Panc1 (cell line): ENCODE measurements at regions not wholly inside any gene's neighbourhood (a gene's known extent, or its start where the extent isn't known, plus 50 kb on each side); places are given as distances from the start of the nearest gene placed in this dataset.
"Not testable (repeated sequence)": the region's sequence is repeated elsewhere in the genome, so short reads cannot be mapped to it uniquely, and the experiment has no call there.

Source experiments
- ATAC-seq: fragments of 200-7000 bp; cut with Tn5 transposase; 2 replicates; pipeline ENCODE4 v1.9.1; 2020; ENCODE audit warnings: mild to moderate bottlenecking, moderate library complexity
- BruUV-seq: library from RNA; stranded (reverse); fragments of 400-500 nt; replicated peaks from 2 replicates; lab custom pipeline; 2021; lab: Mats Ljungman, UMichigan
- CTCF ChIA-PET: fragments of 300-600 bp; sonication (Branson Sonifier 250); formaldehyde crosslinking; loops from one replicate; lab custom pipeline; 2022; ENCODE audit warnings: antibody characterized with exemption; lab: Charles Lee
- POLR2A ChIA-PET: fragments of 300-600 bp; sonication (Branson Sonifier 250); formaldehyde crosslinking; loops from one replicate; lab custom pipeline; 2022; ENCODE audit warnings: antibody characterized with exemption; lab: Charles Lee
- DNase-seq: peaks from one replicate; pipeline ENCODE4 v3.0.0-alpha.2; 2010; ENCODE audit warnings: low read depth, low spot score
- H3K27ac ChIP-seq: 2 replicates; pipeline ENCODE4 v1.5.1; 2011; ENCODE audit warnings: mild to moderate bottlenecking, low read length, inconsistent platforms
- H3K27me3 ChIP-seq: fragments of 200-500 bp; sonication (Bioruptor generic); 2 replicates; pipeline ENCODE4 v1.6.0; 2014; ENCODE audit warnings: low read length, inconsistent platforms; ENCODE audit not compliant: control insufficient read depth, insufficient read depth
- H3K36me3 ChIP-seq: fragments of 200-500 bp; sonication (Bioruptor generic); 2 replicates; pipeline ENCODE4 v1.5.1; 2014; ENCODE audit warnings: inconsistent platforms, mild to moderate bottlenecking, low read length, moderate library complexity; ENCODE audit not compliant: control insufficient read depth, insufficient read depth
- H3K4me1 ChIP-seq: 2 replicates; pipeline ENCODE4 v1.5.1; 2011; ENCODE audit warnings: inconsistent platforms, mild to moderate bottlenecking, low read length, moderate library complexity; ENCODE audit not compliant: control insufficient read depth, insufficient read depth
- H3K4me3 ChIP-seq, 2 experiments: 2 replicates each; pipeline ENCODE4 v1.5.1; 2011 to 2012; ENCODE audit warnings: low read depth in 2 of 2, low read length in 2 of 2, mild to moderate bottlenecking in 2 of 2, inconsistent platforms in 1 of 2, moderate library complexity in 1 of 2
- H3K9me3 ChIP-seq: fragments of 200-500 bp; sonication (Bioruptor generic); 2 replicates; pipeline ENCODE4 v1.5.1; 2014; ENCODE audit warnings: low read depth, mild to moderate bottlenecking, inconsistent platforms, low read length, moderate library complexity; ENCODE audit not compliant: control insufficient read depth, insufficient read depth
- CTCF ChIP-seq: fragments of 450-650 bp; IDR thresholded peaks from 2 replicates; pipeline ENCODE4 v1.5.1; 2017; ENCODE audit warnings: mild to moderate bottlenecking
- POLR2AphosphoS5 ChIP-seq: IDR thresholded peaks from 2 replicates; pipeline ENCODE4 v1.6.1; 2012; ENCODE audit warnings: mild to moderate bottlenecking, low read depth, low read length, moderate library complexity
- REST ChIP-seq, 2 experiments: IDR thresholded peaks; 2 replicates each; pipeline ENCODE4 v1.6.1; 2011 to 2012; ENCODE audit warnings: low read depth in 2 of 2, control low read depth in 1 of 2, low read length in 1 of 2, mild to moderate bottlenecking in 1 of 2, moderate library complexity in 1 of 2; ENCODE audit not compliant: insufficient read depth in 1 of 2
- SIN3A ChIP-seq: IDR thresholded peaks from 2 replicates; pipeline ENCODE4 v1.6.1; 2012; ENCODE audit warnings: low read depth, mild to moderate bottlenecking, low read length, moderate library complexity, borderline replicate concordance; ENCODE audit not compliant: insufficient read depth
- TCF7L2 ChIP-seq: IDR thresholded peaks from 2 replicates; pipeline ENCODE4 v1.6.1; 2011; ENCODE audit warnings: mild to moderate bottlenecking, low read depth, low read length, inconsistent platforms
- in situ Hi-C: cut with HindIII; loops from 2 replicates; pipeline ENCODE4 v1.10.0; 2016; ENCODE audit warnings: low sequenced_read_pairs, low pct_unique_long_range_greater_than_20kb
- intact Hi-C: fragments of 100-400 bp; cut with micrococcal nuclease; formaldehyde crosslinking; loops from one replicate; pipeline ENCODE4 v1.10.0; 2022; ENCODE audit not compliant: unreplicated experiment

GRCh38 chr11:97007283-97007682, 617.5 kb downstream of the JRKL start:
- intact Hi-C loops (no loop called here), in situ Hi-C loops (no loop called here)
- ChIA-PET CTCF (no interaction called here), POLR2A (no interaction called here)
- TF ChIP-seq POLR2AphosphoS5 (no peak), REST (IDR thresholded peaks at IDR 0.05; ENCODE audit: insufficient read depth in 1 of 2, low read depth in 2 of 2, low read length in 1 of 2) (no peak), SIN3A (no peak), CTCF (no peak), TCF7L2 (no peak)
- H3K4me1 ChIP-seq, result no peaks in the 10 kb centered on the region
- no TSS peak for BruUV-seq
- H3K9me3 ChIP-seq, result no peaks in the 10 kb centered on the region; the same call in 1 of the 2 replicates
- no peak for ATAC-seq
- H3K4me3 ChIP-seq, result no peak overlapping the region
- no peak for DNase-seq
- no peak overlapping the region for H3K27ac ChIP-seq
- no peaks in the 10 kb centered on the region for H3K27me3 ChIP-seq
- no peaks in the 10 kb centered on the region for H3K36me3 ChIP-seq

- no peak for DNase-seq
- H3K4me3 ChIP-seq, result no peak overlapping the region
- no peaks in the 10 kb centered on the region for H3K4me1 ChIP-seq
- CTCF ChIA-PET, result no interaction called here
- H3K27me3 ChIP-seq, result no peaks in the 10 kb centered on the region
- BruUV-seq, result no TSS peak
- intact Hi-C loops, result no loop called here
- no peaks in the 10 kb centered on the region; the same call in 1 of the 2 replicates for H3K9me3 ChIP-seq
- in situ Hi-C loops, result no loop called here
- no peaks in the 10 kb centered on the region for H3K36me3 ChIP-seq
- TF ChIP-seq REST (IDR thresholded peaks at IDR 0.05; ENCODE audit: insufficient read depth in 1 of 2, low read depth in 2 of 2, low read length in 1 of 2), result no peak
- no peak for TF ChIP-seq TCF7L2
- no peak for TF ChIP-seq CTCF
- TF ChIP-seq POLR2AphosphoS5, result no peak
- no peak for TF ChIP-seq SIN3A
- POLR2A ChIA-PET, result no interaction called here
- no peak for ATAC-seq
- H3K27ac ChIP-seq, result no peak overlapping the region
Observed at GRCh38 chr11:97009613-97010012, 619.8 kb downstream of the JRKL start.

GRCh38 chr11:97010997-97011396, 621.2 kb downstream of the JRKL start:
- H3K36me3 ChIP-seq, in situ Hi-C loops, H3K4me3 ChIP-seq, H3K4me1 ChIP-seq, ATAC-seq, H3K27me3 ChIP-seq, CTCF ChIA-PET, BruUV-seq, POLR2A ChIA-PET, DNase-seq, H3K9me3 ChIP-seq, H3K27ac ChIP-seq, intact Hi-C loops: not testable (repeated sequence)
